DMS 273 (cell line): ENCODE measurements at regions not wholly inside any gene's neighbourhood (a gene's known extent, or its start where the extent isn't known, plus 50 kb on each side); places are given as distances from the start of the nearest gene placed in this dataset.

Experiments
- DNase-seq: peaks from one replicate; lab custom pipeline; 2025; ENCODE audit not compliant: unreplicated experiment; lab: John Stamatoyannopoulos, UW

DNA sequence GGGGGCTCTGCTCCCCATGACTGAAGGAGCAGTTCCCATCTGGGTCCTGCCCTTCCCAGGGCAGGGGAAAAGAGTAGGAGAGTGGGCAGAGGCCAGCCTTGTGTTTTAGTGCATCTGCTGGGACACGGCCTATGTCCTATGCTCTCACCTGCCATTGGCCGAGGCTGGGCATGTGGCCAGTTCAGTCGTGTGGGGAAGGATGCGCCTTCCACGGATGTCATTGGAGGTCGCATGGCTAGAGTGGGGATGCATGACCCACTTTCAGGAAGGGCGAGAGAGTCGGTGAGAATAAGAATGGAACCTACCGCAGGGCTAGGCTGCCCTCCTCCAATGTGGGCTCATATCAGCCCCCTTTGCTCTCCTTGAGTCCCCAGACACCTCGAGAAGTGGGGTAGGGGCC is 70.9 kb upstream of the HAAO start:
- DNase-seq, result no peak

DNA sequence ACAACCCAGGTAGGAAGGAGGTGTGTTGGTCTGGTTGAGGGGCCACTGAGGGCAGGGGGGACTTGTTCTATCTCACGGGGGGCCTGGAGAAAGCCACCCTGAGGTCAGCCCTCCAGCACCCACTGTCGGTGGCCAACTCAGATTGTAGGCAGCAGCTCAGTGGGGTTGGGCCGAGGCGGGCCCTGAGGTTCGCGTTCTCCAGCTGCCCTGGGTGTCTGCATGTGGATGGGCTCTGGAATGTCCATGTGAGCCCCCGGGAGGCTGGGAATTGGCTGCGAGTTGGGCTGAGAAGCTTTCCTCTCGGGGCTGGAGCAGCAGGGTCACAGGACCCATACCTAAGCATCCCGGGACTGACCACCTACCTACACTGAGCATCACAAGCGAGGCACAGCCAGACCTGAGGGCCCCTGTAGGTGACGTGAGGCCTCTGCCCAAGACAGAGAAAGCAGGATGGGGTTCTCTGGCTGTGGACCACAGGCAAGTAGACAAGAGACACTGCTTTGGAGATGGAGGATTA is 70.3 kb upstream of the HAAO start:
- DNase-seq, result no peak

DNA sequence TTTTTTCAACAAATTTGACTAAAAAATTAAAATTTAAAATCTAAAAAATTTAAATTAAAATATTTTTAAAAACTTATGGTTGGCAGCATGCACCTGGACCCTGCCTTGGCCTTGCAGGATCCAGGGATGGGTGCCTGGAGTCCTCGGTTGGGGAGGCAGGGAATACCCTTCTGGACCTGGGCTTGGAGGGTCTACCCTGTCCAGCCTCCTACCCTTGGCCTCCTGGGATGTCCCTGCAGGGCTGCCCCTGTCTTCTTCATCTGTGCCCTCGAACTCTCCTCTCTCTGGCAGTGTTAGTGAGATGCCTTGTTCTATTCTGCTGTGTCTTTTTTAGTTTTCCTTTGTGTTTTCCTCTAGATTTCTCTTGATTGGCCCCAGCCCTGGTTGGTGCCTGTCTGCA is 68.9 kb upstream of the HAAO start:
- no peak for DNase-seq

DNA sequence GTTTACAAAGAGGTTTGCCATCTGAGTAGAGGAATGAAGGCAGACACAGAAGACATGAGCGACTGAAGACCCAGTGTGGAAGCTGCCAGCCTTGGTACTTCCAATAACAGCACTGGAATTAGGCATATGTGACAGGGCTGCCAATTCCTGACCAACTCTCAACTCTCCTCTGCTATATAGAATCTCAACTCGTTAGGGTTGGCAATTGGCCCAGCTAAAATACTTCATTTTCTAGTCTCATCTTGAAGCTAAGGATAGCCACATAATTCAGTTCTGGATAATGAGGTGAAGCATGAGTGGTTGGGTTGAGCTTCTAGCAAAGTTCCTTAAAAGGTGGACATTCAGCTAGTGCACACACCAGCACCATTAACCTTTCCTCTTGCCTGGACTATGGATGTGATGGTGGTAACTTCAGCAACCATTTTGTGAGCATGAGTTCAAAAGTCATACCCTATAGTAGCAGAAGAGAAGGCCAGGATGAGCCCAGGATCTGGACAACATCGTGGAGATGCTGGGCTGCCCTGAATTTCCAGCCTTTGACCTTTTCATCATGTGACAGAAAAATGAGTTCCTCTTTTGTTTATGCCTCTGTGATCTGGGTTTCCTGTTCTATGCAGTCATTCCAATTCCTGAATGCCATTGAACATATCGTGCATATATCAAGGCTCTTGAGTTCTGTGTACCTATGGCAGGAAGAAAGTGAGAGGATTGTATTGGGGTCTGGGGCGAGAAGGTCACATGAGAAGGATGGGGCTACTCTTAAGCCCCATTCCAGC is 68.1 kb upstream of the HAAO start:
- DNase-seq, result no peak

DNA sequence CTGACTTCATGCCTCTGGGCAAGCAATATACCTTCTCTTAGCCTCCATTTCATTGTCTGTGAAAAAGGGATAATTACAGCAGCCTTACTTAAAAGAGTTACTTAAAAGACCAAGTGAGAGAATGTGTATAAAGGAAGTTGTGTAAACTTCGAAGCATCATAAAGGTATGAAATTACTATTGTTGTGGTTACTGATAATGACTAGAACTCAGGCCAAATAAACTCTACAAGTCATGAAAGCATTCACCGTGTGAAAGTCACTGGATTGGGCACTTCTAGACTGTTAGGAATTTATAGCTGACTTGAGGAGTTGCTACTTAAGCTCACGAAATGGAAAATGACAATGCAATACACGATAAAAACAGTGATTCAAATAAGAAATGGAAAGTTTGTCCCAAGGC is 67.4 kb upstream of the HAAO start:
- no peak for DNase-seq

DNA sequence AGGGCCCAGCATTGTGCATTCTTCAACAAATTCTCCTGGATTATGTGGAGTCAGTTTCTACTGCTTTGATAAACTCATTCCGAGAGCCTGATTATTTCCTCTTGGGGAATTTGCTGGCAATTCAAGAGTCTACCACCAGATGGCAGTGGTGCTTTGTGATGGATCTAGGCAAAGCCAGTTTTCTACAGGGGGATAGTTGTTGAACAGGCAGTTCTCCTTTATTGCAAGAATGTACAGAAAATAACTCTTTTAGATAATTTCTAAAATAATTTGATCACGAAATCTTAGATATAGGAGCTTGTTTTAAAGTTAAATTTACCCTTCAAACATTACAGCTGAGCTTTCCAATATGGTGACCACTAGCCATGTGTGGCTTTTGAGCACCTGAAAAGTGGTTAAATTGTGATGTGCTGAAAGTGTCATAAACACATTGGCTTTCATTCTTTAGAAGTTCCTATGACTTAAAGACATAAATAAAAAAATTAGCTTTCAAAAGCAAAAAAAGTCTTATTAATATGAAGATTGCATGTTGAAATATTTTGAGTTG is 66.7 kb upstream of the HAAO start:
- peak; percentile 89 for DNase-seq

DNA sequence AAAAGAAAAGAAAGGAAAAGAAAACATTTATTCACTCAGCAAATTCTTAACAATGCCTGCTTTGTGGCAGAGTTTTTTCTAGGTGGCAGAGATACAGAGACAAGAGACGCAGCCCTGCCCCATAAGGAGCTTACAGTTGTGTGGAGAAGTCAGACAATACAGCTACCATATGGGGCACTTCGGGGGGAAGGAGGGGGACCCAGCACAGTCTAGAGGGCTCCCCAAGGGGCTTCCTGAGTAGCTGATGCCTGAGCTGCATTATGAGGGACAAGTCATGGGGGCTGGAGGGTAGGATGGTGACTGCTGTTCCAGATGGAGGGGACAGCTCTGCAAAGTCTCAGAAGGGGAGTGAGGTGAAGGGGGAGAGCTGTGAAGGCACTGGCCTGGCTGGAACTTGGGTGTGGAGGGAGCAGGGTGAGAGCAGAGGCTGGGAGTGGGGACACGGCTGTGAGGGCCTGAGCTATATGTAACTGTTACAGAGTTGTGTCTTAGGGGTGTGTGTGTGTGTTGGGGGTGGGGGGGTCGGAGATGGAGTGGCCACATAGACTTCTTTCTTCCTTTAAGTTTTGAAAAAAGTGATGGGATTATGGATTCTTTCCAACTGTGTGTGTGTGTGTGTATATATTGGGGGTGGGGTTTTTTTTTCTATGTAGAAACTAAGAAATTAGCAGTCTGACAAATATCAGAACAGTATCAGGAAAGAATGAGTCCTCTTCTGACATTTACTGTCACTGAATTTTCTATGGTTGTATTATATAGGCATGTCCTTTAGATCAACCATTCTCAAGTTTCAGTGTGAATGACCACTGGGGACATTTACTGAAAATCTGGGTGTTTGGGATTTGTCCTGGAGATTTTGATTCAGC is 66.0 kb upstream of the HAAO start:
- no peak for DNase-seq

DNA sequence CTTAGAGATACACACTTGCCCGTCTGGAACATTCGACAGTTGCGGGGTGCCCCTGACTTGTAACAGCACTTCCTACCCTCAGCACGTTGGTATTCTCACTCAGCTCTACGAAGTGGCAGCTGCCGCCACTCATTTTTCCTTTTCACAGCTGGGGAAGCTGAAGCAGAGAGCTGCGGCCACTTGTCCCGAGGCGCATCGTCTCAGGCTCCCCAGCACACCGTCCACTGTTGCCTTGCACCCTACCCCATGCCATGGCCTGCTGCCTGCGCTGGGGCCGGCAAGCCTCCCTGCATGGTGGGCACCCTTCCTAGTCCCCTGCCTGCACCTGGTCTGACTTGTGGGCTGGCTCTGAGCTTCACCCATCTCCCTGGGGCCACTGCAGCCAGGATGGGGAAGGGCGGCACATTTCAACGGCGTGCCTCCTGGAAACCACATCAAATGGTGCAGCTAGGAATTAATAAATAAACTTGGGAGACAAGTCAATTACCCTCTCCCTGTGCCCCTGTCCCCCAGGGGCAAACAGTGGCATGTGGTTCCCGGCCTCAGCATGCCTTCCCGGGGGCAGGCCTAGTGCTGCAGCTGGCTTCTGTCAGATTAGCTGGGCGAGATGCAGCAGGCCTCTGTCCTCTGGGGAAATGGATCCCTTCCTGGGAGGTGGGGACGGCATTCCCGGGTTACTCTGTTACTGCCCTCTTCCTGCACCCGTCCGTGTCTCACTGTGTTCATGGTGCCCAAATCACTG is 64.7 kb upstream of the HAAO start:
- DNase-seq, result no peak

DNA sequence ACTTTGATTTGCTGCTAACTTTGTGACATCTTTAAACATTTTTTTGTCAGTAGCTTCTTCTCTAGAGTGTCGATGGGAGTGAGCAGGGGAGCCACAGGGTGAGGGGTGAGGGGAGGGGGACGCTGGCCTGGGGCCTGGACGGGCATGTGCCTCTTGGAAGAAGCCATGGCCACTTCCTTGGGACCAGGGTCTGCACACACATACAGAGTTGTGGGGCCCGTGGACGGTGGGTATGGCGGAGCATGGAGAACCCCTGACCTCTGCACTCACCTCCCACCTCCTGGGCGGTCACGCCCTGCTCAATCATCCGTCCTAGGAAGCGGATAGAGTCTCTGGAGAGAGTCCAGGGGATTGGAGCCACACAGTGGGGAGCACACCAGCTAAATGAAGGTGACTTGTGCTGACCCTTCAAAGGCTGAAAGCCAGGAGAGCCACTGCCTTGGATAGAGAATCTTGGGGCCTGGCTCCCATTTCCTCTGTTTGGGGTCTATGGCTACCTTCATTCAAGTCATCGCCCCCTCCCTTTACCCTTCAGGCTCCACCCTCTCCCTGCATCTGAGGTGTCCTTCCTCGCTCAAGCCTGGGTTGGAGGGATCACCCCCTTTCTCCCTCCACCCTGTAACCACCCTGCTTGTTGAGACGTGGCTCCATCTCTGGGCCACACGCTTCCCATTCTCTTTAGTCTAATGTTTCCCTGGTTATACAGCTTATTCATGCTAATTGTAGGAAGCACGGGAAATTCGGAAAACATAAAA is 63.9 kb upstream of the HAAO start:
- DNase-seq, result no peak

DNA sequence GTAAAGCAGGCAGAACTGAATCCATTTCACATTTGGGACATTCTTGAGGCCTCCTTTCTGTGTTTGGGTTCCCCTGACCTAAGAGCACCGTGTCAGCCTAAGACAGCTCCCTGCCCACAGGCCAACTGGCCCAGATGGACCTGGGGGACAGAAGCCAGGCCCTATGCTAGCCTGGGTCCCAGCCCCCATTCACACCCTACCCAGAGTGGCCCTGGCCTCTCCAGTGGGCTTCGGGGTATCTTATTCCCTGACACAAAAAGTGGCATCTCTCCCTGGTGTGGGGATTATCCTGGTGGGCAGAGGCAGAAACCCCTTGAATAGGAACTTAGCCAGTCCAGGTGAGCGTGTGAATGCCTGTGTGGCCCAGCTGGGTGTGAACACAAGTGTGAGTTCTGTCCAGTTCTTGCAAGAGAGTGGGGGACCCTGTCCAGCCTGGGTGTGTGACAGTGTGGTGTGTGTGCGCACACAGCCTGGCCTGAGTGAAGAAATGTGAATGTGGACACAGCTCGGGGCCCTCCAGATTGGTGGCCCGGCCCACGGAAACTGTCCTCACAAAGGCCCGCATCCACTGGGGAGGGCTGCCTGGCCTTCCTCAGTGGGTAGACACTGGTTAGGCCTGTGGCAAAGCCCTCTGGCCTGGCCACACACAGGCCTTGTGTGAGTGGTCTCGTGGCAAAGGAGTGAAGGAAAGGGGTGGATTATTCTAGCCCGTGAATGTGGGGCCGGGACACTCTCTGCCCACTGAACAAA is 63.0 kb upstream of the HAAO start:
- no peak for DNase-seq

DNA sequence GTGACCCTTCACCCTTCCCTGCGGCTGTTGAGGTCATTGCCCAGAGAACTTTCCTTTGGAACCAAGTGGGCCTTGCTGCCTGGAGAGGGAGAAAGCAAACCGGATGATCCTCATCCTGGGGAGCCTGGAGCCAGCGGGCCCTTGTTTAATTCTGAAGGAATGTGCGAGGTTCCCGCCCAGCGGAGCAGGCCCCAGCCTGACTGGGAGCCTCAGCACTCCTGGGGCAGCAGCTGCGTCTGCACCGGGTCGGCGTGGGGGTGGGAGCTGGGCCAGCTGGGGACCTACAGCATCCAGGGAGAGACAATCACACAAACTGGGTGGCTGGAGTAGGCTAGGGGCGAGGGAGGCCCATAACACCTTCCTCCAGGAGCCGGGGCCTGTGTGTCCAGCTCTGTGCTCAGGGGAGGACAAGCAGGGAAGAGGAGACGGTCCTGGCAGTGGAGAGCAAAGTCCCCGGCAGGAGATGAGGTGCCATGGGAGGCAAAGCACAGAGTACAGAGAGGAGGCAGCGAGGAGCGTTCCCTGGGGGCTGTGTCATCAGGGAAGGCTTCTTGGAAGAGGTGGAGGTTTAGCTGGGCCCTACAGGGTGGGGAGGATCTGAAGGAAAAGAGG is 61.9 kb upstream of the HAAO start:
- no peak for DNase-seq

DNA sequence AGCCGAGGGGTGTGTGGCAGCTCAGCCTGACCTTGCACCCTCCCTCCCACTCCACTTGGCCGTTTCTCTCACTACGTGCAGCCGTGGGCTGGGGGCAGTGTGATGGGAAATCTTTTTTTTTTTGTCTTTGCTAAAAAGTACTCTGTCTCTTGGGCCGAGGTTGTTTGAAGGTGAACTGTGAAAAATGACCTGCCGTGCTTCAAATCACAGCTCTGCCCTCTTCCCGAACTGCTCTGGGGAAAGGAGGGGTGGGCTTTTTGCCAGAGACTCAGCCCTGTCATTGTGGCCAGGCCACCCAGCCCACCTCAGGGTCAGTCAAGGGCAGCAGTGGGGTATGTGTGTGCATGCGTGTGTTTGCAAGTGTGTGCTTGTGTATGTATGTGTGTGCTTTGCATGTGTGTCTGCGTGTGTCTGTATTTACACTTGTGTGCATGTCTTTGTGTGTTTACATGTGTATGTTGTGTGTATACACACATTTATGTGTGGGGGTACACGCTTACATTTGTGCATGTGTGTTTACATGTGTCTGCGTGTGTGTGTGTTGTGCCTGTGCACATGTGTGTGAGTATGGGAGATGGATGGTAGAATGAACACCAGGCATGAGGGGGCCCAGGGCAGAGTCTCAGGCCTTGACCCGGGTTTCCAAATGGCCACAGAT is 61.3 kb upstream of the HAAO start:
- no peak for DNase-seq

DNA sequence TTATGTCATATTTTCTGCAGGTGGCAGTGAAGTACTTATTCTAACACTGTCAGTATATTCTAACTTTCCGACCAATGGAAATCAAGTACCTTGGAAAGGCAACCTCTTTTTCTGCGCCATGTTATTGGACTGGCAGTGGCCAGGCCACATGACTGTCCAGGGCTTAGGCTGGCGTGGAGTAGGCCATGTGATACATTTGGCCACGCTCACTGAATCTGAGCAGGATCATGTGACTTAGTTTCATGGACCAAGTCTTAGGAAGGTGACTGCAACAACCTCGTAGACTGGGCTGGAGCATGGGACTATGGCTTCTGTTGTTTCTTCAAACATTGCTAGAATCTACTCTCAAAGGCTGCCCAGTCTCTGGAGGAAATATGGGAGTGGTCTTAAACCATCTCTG is 60.4 kb upstream of the HAAO start:
- DNase-seq, result no peak

DNA sequence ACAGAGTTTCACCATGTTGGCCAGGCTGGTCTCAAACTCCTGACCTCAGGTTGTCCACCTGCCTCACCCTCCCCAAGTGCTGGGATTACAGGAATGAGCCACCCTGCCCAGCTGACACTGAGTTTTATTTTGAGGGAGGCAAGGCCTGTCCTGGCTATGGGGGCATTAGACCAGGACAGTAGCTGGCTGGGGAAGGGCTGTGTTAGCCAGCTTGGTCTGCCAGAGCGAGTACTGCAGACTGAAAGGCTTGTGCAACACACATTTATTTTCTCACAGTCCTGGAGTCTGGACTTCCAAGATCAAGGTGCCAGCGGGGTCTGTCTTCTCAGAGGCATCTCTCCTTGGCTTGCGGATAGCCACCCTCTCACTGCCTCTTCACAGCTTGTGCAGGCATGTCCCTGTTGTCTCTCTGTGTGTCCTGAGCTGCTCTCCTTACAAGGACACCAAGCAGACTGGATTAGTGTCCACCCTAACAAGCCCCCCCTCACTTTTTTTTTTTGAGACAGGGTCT is 59.4 kb upstream of the HAAO start:
- DNase-seq, result no peak

DNA sequence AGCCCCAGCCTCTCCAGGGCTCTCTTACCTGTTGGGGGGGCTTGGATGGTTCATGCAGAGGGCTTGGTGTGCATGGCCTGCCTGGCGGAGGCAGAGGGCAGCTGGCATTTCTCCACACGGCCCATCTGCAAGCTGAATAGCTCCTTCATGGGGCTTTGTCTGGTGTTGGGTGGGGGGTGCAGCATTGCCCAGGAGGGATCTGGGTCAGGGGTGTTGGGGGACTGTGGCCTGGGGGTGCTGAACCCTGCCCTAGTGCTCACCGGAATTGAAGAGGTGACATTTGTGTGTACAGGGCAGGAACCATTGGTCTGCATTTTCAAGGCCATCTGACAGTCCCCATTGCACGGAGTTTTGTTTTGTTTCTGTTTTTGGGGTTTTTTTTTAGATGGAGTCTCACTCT is 58.8 kb upstream of the HAAO start:
- DNase-seq, result no peak

DNA sequence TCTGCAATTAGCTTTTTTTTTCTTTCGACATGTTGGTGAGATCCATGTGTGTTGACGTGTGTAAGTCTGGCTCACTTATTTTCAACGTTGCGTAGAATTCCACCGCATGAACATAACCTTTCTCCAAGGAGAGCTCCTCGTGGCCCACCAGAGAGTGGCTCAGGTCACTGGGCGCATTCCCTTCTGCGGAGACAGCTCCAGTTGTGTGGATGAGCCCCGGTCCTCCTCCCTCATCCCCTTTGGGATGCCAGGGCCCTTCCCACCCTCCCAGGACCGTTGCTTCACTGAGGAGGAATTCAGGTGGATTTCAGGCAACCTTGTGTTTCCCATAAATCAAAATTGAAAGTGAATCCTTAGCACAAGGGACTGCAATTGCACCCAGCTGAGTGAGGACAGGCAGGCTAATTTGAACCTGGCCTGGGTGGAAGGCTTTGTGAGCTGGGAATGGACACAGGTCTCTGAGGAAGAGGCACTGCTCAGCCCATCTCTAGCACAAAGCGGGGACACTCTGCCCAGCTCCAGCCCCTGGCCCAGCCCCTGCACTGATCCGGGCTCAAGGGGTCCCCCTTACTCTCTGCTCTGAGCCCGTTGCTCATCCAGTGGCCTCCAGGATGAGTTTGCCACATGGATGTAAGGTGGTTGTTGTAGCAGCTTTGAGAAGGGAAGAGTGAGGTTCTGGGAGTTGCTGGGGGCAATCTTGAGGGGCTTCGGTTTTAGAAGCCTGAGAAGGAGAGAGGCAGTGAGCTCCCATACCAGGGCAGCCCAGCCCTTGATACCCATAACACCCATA is 57.8 kb upstream of the HAAO start:
- DNase-seq, result no peak

DNA sequence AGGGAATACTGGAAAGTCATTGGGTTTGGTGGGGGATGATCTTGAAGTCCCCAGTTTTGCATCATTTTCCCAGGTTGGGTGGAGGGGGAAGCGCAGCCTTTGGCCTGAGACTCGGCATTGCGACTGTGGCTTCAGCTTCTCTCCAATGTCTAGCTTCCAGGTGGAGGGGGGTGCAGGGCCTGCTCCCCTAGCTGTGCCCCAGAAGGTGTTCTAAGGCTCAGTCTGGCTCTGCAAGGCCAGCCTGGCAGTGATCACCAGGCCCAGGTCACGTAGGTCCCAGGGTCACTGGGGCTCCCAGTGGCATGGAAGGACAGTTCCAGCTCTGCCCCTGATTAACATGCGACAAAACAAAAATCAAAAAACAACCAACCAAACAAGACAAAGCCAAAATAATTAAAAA is 56.9 kb upstream of the HAAO start:
- DNase-seq, result no peak

DNA sequence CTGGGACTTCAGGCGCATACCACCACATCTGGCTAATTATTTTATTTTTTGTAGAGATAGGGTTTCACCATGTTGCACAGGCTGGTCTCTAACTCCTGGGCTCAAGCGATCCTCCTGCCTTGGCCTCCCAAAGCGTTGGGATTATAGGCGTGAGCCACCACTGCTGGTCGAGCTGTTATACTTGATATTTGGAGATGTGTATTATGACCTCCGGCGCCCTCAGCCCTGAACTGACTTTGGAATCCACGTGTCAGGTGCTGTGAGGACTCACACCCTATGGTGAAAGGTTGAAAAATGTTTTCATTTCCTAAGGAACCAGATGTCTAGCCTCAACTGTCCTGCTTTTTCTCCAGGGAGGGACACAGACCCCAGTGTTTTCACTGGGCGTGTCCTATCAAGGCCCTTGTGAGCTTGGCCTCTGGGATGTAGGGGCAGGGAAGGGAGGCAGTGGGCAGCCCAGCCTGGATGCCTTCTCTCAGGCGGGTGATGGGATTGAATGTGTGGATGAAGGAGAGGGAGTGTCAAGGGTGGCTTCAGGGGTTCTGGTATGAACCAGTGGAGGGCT is 56.4 kb upstream of the HAAO start:
- no peak for DNase-seq
